HG03460 (cell line): ENCODE measurements at regions not wholly inside any gene's neighbourhood (a gene's known extent, or its start where the extent isn't known, plus 50 kb on each side); places are given as distances from the start of the nearest gene placed in this dataset.
"Not testable (repeated sequence)": the region's sequence is repeated elsewhere in the genome, so short reads cannot be mapped to it uniquely, and the experiment has no call there.

Experiments
- ATAC-seq: cut with Tn5 transposase; IDR thresholded peaks from one replicate; pipeline ENCODE4 v1.9.1; 2021; ENCODE audit not compliant: unreplicated experiment

GRCh38 chr6:11304946-11305345 lies 72.5 kb upstream of the NEDD9 start:
- no peak for ATAC-seq

DNA sequence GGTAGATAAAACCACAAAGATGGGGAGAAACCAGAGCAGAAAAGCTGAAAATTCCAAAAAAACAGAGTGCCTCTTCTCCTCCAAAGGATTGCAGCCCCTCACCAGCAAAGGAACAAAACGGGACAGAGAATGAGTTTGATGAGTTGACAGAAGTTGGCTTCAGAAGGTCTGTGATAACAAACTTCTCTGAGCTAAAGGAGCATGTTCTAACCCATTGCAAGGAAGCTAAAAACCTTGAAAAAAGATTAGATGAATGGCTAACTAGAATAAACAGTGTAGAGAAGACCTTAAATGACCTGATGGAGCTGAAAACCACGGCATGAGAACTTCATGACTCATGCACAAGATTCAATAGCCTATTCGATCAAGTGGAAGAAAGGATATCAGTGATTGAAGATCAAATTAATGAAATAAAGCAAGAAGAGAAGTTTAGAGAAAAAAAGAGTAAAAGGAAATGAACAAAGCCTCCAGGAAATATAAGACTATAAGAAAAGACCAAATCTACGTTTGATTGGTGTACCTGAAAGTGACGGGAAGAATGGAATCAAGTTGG lies 67.5 kb upstream of the NEDD9 start:
- ATAC-seq: not testable (repeated sequence)

- not testable (repeated sequence) for ATAC-seq
Measured at GRCh38 chr6:11299421-11299784, 66.9 kb upstream of the NEDD9 start.

DNA sequence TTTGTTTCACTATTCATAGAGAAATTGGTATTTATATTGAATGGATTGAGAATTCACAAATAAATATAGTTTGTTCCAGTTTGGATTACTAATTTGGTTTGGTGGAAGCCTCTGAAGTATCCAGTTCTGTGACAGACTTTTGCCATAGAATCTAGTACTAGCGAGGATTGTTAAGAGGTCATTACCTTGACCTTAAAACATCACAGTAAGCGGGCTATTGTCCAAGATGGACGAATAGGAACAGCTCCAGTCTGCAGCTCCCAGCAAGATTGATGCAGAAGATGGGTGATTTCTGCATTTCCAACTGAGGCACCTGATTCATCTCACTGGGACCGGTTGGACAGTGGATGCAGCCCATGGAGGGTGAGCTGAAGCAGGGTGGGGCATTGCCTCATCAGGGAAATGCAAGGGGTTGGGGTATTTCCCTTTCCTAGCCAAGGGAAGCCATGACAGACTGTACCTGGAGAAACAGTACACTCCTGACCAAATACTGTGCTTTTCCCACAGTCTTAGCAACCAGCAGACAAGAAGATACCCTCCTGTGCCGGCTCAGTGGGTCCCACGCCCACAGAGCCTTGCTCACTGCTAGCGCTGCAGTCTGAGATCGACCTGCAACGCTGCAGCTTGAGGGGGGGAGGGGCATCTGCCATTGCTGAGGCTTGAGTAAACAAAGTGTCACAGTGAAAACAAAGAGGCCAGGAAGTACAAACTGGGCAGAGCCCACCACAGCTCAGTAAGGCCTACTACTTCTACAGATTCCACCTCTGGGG lies 66.4 kb upstream of the NEDD9 start:
- ATAC-seq: no peak

DNA sequence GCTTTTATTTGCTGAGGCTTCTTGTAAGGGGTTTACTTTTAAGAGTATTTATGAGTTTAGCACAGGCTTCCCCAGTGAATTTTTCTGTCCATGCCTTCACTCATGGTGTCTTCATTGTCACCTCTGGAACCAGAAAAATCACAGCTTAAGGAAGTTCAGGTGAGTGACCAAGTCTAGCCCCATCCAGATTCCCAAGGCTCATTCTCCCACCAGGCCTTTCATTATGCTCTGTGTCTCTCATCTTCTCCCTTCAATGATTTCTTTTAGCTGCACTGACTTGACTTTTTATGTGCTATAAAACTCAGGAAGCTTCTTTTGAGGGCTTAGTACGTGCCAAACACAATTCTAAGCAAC lies 64.9 kb upstream of the NEDD9 start:
- no peak for ATAC-seq

DNA sequence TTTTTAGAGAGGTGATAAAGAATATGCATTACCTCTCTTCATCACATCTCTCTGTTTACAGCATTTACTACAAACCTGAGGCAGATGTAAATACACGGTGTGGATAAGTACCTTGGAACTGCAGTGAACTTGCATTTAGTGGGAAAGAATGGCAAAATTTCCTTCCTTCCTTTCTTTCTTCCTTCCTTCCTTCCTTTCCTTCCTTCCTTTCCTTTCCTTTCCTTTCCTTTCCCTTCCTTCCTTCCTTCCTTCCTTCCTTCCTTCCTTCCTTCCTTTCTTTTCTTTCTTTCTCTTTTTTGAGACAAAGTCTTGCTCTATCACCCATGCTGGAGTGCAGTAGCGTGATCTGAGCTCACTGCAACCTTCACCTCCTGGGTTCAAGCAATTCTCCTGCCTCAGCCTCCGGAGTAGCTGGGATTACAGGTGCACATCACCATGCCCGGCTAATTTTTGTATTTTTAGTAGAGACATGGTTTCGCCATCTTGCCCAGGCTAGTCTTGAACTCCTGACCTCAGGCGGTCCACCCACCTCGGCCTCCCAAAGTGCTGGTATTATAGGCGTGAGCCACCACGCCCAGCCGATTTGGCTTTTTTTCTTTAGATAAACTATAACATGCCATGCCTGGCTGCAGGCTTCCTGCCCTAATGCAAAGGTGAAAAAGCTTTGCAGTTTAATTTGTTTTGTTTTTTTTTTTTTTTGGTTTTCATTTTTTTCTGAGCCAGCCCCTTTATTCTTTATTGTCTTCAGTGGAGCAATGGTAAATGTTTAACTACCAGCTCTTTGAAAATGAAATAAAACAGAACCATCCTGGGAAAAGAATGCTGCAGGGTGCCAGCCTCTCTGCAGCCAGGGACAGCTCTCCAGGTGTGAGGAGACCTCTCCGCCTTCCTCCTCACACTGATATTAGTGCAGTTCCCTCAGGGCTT lies 64.2 kb upstream of the NEDD9 start:
- no peak for ATAC-seq

- no peak for ATAC-seq
Measured at GRCh38 chr6:11295969-11296368, 63.5 kb upstream of the NEDD9 start.

GRCh38 chr6:11294228-11294627 lies 61.8 kb upstream of the NEDD9 start:
- no peak for ATAC-seq

GRCh38 chr6:11292594-11293236 lies 60.2 kb upstream of the NEDD9 start:
- no peak for ATAC-seq

DNA sequence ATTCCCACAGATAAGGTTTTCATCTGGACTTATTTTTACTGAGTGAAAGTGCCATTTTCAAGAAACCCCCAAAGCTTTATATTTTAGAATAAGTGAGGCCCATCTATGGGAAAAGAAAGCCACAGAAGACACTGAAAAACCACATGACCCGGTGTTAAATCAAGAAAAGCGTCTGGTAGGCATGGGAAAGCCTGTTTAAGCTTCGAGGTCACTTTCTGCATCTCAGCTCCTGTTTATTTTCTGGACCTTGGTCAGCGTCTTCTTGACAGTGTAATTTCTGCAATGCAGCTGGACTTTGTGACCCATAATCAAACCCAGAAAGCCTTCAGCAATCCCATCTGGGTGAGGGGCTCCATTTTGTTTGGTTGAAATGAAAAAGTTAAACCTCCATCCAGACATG lies 59.6 kb upstream of the NEDD9 start:
- no peak for ATAC-seq

- no peak for ATAC-seq
Measured at GRCh38 chr6:11291582-11291981, 59.1 kb upstream of the NEDD9 start.

DNA sequence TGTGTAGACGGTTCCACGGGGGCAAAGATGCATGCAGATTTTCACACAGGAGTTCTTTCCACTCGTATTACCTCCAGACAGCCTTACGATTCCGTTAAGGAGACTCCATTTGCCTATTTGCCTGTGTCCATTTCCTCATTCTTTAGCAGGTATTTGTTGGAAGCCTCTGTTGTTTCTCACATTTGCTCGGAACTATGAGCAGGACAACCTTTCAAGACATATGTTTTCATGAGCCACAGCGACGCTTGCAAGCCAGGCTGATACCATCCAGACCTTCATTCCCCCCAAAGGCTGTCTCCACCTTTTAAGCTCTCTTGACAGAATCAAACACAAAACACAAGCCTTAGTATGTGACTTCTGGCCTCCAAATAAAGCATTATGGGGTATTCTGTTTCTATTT lies 57.6 kb upstream of the NEDD9 start:
- no peak for ATAC-seq

GRCh38 chr6:11288065-11288464 lies 55.6 kb upstream of the NEDD9 start:
- ATAC-seq: no peak

DNA sequence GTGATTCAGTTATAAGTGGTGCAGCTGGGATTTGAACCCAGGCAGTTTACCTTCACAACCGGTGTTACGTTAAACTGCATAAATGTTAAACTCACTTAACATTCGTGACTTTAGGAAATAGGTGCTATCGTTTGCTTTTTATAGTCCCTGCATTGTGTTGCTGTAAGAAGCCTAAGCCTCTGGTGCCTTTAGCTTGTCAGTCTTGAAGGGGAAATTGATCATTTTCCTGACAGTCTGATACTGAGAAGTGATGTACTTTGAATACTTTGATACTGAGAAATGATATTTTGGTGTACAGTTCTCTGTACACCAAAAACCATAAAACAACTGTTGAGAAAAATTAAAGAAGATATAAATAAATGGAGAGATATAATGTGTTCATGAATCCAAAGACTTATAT lies 52.5 kb upstream of the NEDD9 start:
- no peak for ATAC-seq

GRCh38 chr6:11283629-11284028 lies 51.2 kb upstream of the NEDD9 start:
- no peak for ATAC-seq

- no peak for ATAC-seq
Measured at GRCh38 chr6:11282875-11283274, 50.4 kb upstream of the NEDD9 start.
